LoVo (cell line): ENCODE measurements at regions not wholly inside any gene's neighbourhood (a gene's known extent, or its start where the extent isn't known, plus 50 kb on each side); places are given as distances from the start of the nearest gene placed in this dataset.

Source experiments
- DNase-seq: peaks from one replicate; pipeline ENCODE4 v3.0.0-alpha.2; 2016; ENCODE audit warnings: low spot score

GRCh38 chr14:32022938-32023466 is 54.1 kb upstream of the ARHGAP5 start:
- no peak for DNase-seq

GRCh38 chr14:32023540-32023939 is 53.6 kb upstream of the ARHGAP5 start:
- DNase-seq: no peak

- DNase-seq: no peak
Observed at GRCh38 chr14:32027255-32027939, 49.7 kb upstream of the ARHGAP5 start.
